ENCODE measurements at regions not wholly inside any gene's neighbourhood (a gene's known extent, or its start where the extent isn't known, plus 50 kb on each side); places are given as distances from the start of the nearest gene placed in this dataset.

GRCh38 chr3:110390372-110390771, 681.2 kb upstream of the NECTIN3 start:
- no peaks in the 10 kb centered on the region for H3K27me3 ChIP-seq (ENCODE audit: insufficient read depth, low read depth)
- H4K20me1 ChIP-seq (ENCODE audit: insufficient read depth), result no peaks in the 10 kb centered on the region
- no peaks in the 10 kb centered on the region for H3K36me3 ChIP-seq (ENCODE audit: insufficient read depth)
- H3K9ac ChIP-seq, result no peak overlapping the region
- H3K4me2 ChIP-seq, result no peak overlapping the region
- no peak overlapping the region for H2AFZ ChIP-seq (ENCODE audit: low read depth)
- H3K79me2 ChIP-seq (ENCODE audit: insufficient read depth, low read depth), result no peaks in the 10 kb centered on the region
- no peak overlapping the region for H3K27ac ChIP-seq
- peaks cover 18% of the 10 kb centered on the region for H3K4me1 ChIP-seq (ENCODE audit: low read depth, poor library complexity, severe bottlenecking)
- TF ChIP-seq CTCF (conservative IDR thresholded peaks at IDR 0.05; ENCODE audit: low read depth, low read length), result no peak
- H3K4me3 ChIP-seq (IDR thresholded peaks at IDR 0.05; ENCODE audit: insufficient read depth, low read depth, low read length), result no peak overlapping the region

GRCh38 chr3:110391042-110391441, 680.6 kb upstream of the NECTIN3 start:
- H2AFZ ChIP-seq (ENCODE audit: low read depth), result no peak overlapping the region
- no peak overlapping the region for H3K9ac ChIP-seq
- no peak overlapping the region for H3K4me3 ChIP-seq (IDR thresholded peaks at IDR 0.05; ENCODE audit: insufficient read depth, low read depth, low read length)
- H3K4me2 ChIP-seq, result no peak overlapping the region
- no peaks in the 10 kb centered on the region for H4K20me1 ChIP-seq (ENCODE audit: insufficient read depth)
- H3K4me1 ChIP-seq (ENCODE audit: low read depth, poor library complexity, severe bottlenecking), result peaks cover 18% of the 10 kb centered on the region
- TF ChIP-seq CTCF (conservative IDR thresholded peaks at IDR 0.05; ENCODE audit: low read depth, low read length), result no peak
- H3K79me2 ChIP-seq (ENCODE audit: insufficient read depth, low read depth), result no peaks in the 10 kb centered on the region
- H3K27me3 ChIP-seq (ENCODE audit: insufficient read depth, low read depth), result no peaks in the 10 kb centered on the region
- no peaks in the 10 kb centered on the region for H3K36me3 ChIP-seq (ENCODE audit: insufficient read depth)
- H3K27ac ChIP-seq, result no peak overlapping the region

GRCh38 chr3:110391640-110392395, 679.8 kb upstream of the NECTIN3 start:
- no peaks in the 10 kb centered on the region for H3K27me3 ChIP-seq (ENCODE audit: insufficient read depth, low read depth)
- no peaks in the 10 kb centered on the region for H3K36me3 ChIP-seq (ENCODE audit: insufficient read depth)
- H3K4me2 ChIP-seq, result no peak overlapping the region
- H3K27ac ChIP-seq, result no peak overlapping the region
- H3K4me1 ChIP-seq (ENCODE audit: low read depth, poor library complexity, severe bottlenecking), result peaks cover 18% of the 10 kb centered on the region
- TF ChIP-seq CTCF (conservative IDR thresholded peaks at IDR 0.05; ENCODE audit: low read depth, low read length), result no peak
- no peak overlapping the region for H3K9ac ChIP-seq
- H3K79me2 ChIP-seq (ENCODE audit: insufficient read depth, low read depth), result no peaks in the 10 kb centered on the region
- no peaks in the 10 kb centered on the region for H4K20me1 ChIP-seq (ENCODE audit: insufficient read depth)
- no peak overlapping the region for H2AFZ ChIP-seq (ENCODE audit: low read depth)
- H3K4me3 ChIP-seq (IDR thresholded peaks at IDR 0.05; ENCODE audit: insufficient read depth, low read depth, low read length), result no peak overlapping the region

- H4K20me1 ChIP-seq (ENCODE audit: insufficient read depth), result no peaks in the 10 kb centered on the region
- no peaks in the 10 kb centered on the region for H3K27me3 ChIP-seq (ENCODE audit: insufficient read depth, low read depth)
- peaks cover 9% of the 10 kb centered on the region for H3K4me1 ChIP-seq (ENCODE audit: low read depth, poor library complexity, severe bottlenecking)
- no peak for TF ChIP-seq CTCF (conservative IDR thresholded peaks at IDR 0.05; ENCODE audit: low read depth, low read length)
- no peaks in the 10 kb centered on the region for H3K36me3 ChIP-seq (ENCODE audit: insufficient read depth)
- no peak overlapping the region for H3K4me3 ChIP-seq (IDR thresholded peaks at IDR 0.05; ENCODE audit: insufficient read depth, low read depth, low read length)
- H3K4me2 ChIP-seq, result no peak overlapping the region
- no peaks in the 10 kb centered on the region for H3K79me2 ChIP-seq (ENCODE audit: insufficient read depth, low read depth)
- no peak overlapping the region for H3K9ac ChIP-seq
- H3K27ac ChIP-seq, result no peak overlapping the region
- no peak overlapping the region for H2AFZ ChIP-seq (ENCODE audit: low read depth)
Measured at GRCh38 chr3:110393941-110394340, 677.7 kb upstream of the NECTIN3 start.
